Upper lobe of left lung (tissue), 4 donors: ENCODE measurements at regions not wholly inside any gene's neighbourhood (a gene's known extent, or its start where the extent isn't known, plus 50 kb on each side); places are given as distances from the start of the nearest gene placed in this dataset.

ENCODE experiments used
- CTCF ChIP-seq, 6 experiments: fragments of 450-650 bp in 4 of 6; fragments of 200-600 bp in 2 of 6; sonication (generic) in 2 of 6; IDR thresholded peaks; one replicate each; pipeline ENCODE4 v1.5.1; 2016 to 2019; ENCODE audit warnings: antibody characterized with exemption in 6 of 6
- POLR2AphosphoS5 ChIP-seq, 2 donors: sonication (generic); formaldehyde crosslinking; IDR thresholded peaks; one replicate each; pipeline ENCODE4 v1.5.1; 2017; ENCODE audit warnings: antibody characterized with exemption in 2 of 2

DNA sequence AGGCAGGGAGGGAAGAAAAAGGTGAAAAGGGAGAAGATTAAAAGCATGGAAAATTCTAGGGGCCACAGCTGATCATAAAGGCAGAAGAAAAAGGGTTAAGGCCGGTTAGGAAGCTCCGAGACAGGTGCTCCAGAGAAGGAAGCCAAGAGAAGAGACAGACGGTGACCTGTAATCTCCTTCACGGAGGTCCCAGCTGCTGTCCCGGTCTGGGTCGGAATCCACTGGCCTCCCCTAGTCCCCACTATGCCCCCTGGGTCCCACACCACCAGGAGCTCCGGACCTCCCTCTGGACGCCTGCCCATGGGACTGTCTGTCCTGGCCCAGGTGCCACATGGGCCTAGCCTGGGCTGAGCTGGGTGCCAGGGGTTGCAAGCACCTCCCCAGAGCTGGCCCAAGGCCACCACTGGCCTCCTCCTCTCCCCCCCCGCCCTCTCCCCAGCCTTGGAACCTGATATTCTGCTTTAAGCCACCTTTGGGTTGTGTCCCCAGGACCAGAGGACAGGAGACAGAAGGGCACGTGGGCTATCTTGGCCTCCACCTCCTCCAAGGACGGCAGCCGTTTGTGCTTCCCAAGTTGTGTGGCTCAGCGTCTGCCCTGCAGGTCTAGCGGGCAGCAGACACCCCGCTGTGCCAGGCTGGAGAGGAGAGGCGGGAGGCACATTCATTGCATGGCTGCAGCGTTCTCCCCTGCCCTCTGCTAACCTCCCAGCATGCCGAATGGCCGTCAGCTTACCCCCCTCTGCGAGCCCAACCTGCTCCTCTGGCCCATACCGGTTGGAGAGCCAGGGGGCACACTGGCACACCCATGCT lies 102.4 kb downstream of the ENGASE start:
- no peak for TF ChIP-seq POLR2AphosphoS5 (IDR thresholded peaks at IDR 0.05)
- no peak for TF ChIP-seq CTCF (IDR thresholded peaks at IDR 0.05)
